ENCODE measurements at regions not wholly inside any gene's neighbourhood (a gene's known extent, or its start where the extent isn't known, plus 50 kb on each side); places are given as distances from the start of the nearest gene placed in this dataset.

- no peak for TF ChIP-seq CTCF (IDR thresholded peaks at IDR 0.05)
- no peak for TF ChIP-seq POLR2A (IDR thresholded peaks at IDR 0.05)
Observed at GRCh38 chr3:168859143-168859542, 763.4 kb upstream of the GOLIM4 start.

All from right lobe of liver (tissue), 4 donors.